ENCODE measurements at regions not wholly inside any gene's neighbourhood (a gene's known extent, or its start where the extent isn't known, plus 50 kb on each side); places are given as distances from the start of the nearest gene placed in this dataset.

- TF ChIP-seq REST (IDR thresholded peaks at IDR 0.05; ENCODE audit: low read depth, low read length) (no peak), USF1 (IDR thresholded peaks at IDR 0.05; ENCODE audit: borderline replicate concordance, low read depth) (no peak), TCF12 (IDR thresholded peaks at IDR 0.05) (no peak), PBX3 (IDR thresholded peaks at IDR 0.05) (no peak), FOXJ3 (CRISPR knock-in tag; IDR thresholded peaks at IDR 0.05) (no peak)
Observed at GRCh38 chr2:54364409-54364808, 91.7 kb upstream of the SPTBN1 start (continued).

GRCh38 chr2:54365661-54366060 is 90.5 kb upstream of the SPTBN1 start:
- Histone ChIP-seq H3K9me2 (no peaks in the 10 kb centered on the region), H3K9ac (no peak overlapping the region), H2AFZ (ENCODE audit: low read depth) (no peak overlapping the region), H3K9me3 (peaks cover 9% of the 10 kb centered on the region; the same call in 1 of the 2 replicates), H3K4me1 (ENCODE audit: control insufficient read depth in 1 of 2, insufficient read depth in 2 of 2, low read depth in 1 of 2, low read length in 1 of 2) (peaks cover 0 to 1% of the 10 kb centered on the region in 2 experiments; a peak in 1 of 4 replicates), H4K20me1 (ENCODE audit: insufficient read depth) (no peaks in the 10 kb centered on the region), H3K4me2 (no peak overlapping the region), H3K27me3 (ENCODE audit: insufficient read depth) (no peaks in the 10 kb centered on the region), H3F3A (replicated peaks; ENCODE audit: insufficient read depth) (peaks cover under 1% of the 10 kb centered on the region), H3K79me2 (ENCODE audit: insufficient read depth) (no peaks in the 10 kb centered on the region), H3K4me3 (ENCODE audit: low read depth in 2 of 2, low read length in 1 of 2) (no peak overlapping the region), H3K27ac (ENCODE audit: low read depth in 2 of 2, low read length in 1 of 2) (no peak overlapping the region), H3K36me3 (replicated peaks in 1 of 2; ENCODE audit: control insufficient read depth in 1 of 2, insufficient read depth in 2 of 2, low read length in 1 of 2) (no peaks in the 10 kb centered on the region)
- POLR2A ChIA-PET: no interaction called here
- CTCF ChIA-PET: no interaction called here
- WGBS (ENCODE audit: low lambda C conversion rate): 29% methylated on average over 1 of the region's 1 CpG
- no peak for TF ChIP-seq EP300 (IDR thresholded peaks at IDR 0.05; ENCODE audit: borderline replicate concordance in 1 of 2, low read depth in 1 of 2, low read length in 1 of 2)
- no peak for TF ChIP-seq USF1 (IDR thresholded peaks at IDR 0.05; ENCODE audit: borderline replicate concordance, low read depth)
- TF ChIP-seq FOXJ3 (CRISPR knock-in tag; IDR thresholded peaks at IDR 0.05): no peak
- no peak for TF ChIP-seq CTCF (IDR thresholded peaks at IDR 0.05)
- TF ChIP-seq POLR2AphosphoS5 (IDR thresholded peaks at IDR 0.05; ENCODE audit: low read depth, low read length): no peak
- TF ChIP-seq CHD2 (IDR thresholded peaks at IDR 0.05; ENCODE audit: low read length, partially characterized antibody): no peak
- no peak for TF ChIP-seq ELF1 (IDR thresholded peaks at IDR 0.05)
- TF ChIP-seq TAF1 (IDR thresholded peaks at IDR 0.05; ENCODE audit: borderline replicate concordance, low read depth, low read length): no peak
- TF ChIP-seq FOXM1 (IDR thresholded peaks at IDR 0.05; ENCODE audit: low read depth): no peak
- no peak for TF ChIP-seq TEAD4 (IDR thresholded peaks at IDR 0.05; ENCODE audit: borderline replicate concordance, insufficient read depth)
- TF ChIP-seq NRF1 (IDR thresholded peaks at IDR 0.05; ENCODE audit: low read depth, low read length): no peak
- no peak for TF ChIP-seq RXRA (IDR thresholded peaks at IDR 0.05; ENCODE audit: borderline replicate concordance, low read depth)
- no peak for TF ChIP-seq EZH2phosphoT487 (IDR thresholded peaks at IDR 0.05; ENCODE audit: borderline replicate concordance, low read depth)
- TF ChIP-seq GABPA (IDR thresholded peaks at IDR 0.05; ENCODE audit: low read depth): no peak
- no peak for DNase-seq
